ENCODE measurements at regions not wholly inside any gene's neighbourhood (a gene's known extent, or its start where the extent isn't known, plus 50 kb on each side); places are given as distances from the start of the nearest gene placed in this dataset.

DNA sequence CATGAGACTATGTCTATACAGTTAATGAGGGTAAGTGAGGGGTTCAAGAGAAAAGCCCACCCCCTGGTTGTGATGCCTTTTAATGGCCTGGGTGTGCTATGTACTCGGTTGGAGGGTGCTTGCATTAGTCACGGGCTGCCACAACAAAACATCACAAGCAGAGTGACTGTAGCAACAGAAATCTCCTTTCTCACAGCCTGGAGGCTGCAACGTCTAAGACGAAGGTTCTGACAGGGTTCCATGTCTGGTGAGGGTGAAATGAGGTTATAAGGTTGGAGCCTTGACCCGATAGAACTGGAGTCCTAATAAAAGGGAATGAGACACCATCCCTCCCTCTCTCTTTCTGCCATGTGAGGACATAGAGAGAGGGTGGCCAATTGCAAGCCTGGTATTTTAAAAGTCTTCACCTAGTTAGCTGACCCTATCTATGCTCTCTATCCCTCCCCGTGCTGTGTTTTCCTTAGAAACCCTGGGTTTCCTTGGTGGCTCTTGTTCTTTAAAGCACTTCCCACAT is 126.0 kb upstream of the GDF10 start:
- DNase-seq, result no peak

- no peak for DNase-seq
These were observed 124.5 kb upstream of the GDF10 start for GRCh38 chr10:47175181-47176123.

DNA sequence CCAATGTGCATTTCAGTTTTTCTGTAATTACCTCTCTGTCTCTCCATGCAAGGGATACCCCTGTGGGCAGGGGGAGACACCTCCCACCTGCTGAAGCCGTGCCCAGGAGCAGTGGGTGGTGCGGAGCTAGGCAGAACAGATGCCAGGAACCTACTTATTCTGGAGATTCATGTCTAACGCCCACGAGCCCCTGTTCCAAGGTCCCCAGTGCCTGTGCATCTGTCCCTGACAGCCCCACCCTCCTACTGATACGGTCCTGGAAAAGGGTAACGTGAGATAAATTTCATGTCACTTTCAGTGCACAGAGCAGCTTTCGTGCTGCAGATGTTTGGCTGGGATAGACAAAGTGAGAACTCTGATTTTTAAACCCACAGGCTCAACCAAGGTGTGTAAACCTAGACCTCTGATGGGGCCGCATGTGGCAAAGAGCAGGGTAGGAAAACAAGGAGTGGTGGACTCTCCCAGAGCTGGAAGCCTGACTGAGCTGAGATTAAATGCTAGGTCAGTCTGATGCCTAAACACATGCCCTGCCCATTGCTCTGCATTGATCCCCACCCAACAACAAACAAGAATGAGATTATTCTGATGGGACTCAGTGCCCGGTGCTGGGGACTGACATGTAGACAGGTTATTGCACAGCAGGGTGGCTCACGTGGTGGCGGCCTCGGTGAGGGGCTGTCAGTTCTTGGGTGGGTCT is 123.6 kb upstream of the GDF10 start:
- DNase-seq, result no peak

DNA sequence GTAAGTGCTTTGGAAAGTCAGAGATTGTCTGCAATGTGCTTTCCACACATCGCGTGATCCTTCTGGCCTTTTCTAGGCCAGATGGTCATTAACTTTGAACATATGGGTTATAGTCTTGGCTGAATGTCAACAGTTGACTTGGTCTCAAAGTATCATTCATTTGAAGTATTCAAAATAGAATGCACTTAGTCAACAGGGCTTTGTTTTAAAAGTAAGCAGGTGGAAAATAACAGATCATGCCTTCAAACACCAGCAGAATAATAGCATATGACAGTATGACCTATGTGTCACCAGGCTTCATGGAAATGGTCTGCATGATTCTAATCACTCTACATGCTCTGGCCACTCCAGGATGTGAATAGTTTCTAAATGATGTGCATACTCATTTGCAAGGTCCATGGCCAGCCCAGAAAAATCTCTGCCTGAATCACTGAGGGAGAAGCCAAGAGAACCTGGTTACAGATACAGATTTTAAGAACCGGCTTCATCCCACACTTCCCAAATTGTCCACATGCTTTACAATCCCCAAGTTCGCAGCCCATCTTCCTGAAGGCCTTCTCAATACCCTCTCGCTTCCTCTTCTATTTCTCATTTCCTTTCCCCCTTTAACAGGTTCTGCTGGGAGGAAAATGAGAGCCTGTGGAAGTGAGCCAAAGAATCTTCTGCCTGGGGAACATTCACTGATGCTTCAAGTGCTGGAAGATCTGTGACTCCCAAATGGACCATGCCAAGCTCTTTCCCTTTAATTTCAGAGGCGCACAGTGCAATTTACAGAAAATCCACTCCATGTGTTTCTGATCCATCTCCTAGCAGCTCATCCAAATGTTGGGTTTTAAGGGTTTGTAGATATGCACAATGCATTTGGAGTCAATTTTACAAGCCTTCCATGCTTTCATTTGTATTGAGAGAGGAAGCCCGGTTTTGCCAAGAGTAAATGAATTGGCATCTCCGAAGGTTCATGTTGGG is 122.8 kb upstream of the GDF10 start:
- DNase-seq, result no peak

DNA sequence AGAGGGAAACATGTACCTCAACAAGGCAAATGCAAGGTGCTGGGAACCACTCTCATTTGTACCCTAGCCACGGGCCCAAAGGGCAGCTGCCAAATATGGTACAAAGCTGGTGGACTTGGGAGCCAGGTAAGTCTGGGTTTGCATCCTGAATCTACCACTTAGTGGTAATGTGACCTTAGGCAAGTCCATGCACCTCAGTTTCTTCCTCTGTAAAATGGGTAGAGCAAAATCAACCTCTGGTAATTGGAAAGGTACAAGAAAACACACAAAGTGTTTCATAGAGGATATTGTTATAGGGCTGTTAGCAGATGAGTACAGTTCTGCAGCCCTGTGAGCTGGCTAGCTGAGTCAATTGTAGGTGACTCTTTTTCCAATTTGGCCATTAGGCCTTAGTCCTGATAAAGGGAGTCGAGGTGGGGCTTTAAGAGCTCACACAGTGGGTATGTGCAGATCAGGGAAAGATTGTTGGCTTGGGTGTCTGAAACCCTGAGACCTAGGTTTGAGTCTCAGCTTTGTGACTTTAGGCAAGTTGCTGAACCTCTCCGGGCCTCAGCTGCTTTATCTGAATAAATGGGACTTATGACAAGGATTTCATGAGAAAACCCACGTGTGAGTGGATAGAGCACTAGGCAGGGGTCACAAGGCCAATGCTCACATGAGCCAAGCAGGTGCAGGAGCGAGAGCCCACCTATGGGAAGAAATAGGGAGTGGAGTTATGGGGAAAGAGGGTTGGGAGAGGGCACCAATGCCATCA is 121.3 kb upstream of the GDF10 start:
- DNase-seq, result no peak

DNA sequence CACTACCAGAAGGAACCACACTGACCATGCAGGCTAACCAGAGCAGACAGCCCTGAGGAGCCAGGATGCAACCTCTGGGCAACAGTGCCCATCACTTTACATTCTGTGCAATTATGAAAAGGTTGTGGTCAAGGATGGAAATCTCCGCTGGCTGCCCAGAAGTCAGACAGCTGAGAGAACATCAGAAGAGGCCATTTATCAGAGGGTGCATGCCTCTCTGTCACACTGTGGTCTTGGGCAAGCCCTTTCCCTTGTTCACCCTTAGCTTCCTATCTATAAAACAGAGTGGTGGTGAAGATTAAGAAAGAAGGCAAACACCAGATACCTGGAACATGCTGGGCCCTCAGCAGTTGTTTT is 120.7 kb upstream of the GDF10 start:
- no peak for DNase-seq

DNA sequence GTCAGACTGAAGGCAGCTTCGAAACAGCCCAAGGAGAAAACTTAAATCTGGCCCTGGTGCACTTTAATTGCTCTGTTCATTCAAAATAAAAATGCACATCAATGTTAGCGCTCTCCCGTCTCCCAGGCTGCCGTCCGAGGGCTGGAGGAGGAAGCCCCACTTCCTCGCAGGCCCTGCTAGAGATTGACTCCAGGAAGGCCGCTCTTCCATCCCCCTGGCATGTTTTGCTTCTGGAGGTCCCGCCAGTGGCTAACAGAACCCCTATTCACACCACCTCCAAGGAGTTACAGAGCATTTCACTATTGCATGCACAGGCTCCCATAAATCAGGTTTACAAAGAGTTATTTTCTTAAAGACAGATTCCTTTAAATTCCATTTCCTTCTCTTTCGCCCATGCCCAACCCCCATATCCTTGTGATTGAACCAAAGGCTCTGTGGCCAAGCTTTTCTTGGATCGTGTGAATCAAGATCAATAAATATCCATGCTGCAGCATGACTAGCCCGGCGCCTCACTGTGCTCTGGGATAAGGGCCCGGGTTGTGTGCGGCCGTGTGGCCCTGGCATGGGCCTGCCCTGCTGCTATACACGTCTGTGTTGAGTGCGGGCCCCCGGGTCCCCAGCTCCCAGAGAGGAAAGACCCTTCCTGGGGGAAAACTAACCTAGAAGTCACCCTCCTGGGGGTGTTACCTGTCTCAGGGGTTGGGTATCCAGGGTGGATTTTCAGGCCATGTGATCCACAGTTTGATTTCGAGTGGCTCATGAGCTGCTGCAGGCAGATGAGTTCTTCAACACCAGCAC is 118.7 kb upstream of the GDF10 start:
- no peak for DNase-seq

GRCh38 chr10:47182934-47183703 is 116.9 kb upstream of the GDF10 start:
- no peak for DNase-seq

DNA sequence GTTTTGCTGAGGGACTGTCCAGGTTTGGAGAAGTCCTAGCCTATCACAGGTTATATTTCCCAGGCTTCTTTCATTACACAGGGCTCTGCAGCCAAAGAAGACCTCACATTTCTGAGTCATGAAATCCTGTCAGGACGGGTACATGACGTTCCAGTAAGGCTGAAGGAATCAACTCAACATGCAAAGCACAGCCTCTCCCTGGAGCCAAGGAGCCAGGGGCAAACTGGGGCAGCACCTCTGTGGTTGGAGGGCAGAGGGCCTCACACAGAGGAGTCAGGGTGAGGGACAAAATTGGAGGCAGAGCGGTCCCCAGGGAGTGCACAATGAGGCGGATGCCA is 116.3 kb upstream of the GDF10 start:
- no peak for DNase-seq

- no peak for DNase-seq
These were observed 115.7 kb upstream of the GDF10 start for GRCh38 chr10:47184273-47184672.

DNA sequence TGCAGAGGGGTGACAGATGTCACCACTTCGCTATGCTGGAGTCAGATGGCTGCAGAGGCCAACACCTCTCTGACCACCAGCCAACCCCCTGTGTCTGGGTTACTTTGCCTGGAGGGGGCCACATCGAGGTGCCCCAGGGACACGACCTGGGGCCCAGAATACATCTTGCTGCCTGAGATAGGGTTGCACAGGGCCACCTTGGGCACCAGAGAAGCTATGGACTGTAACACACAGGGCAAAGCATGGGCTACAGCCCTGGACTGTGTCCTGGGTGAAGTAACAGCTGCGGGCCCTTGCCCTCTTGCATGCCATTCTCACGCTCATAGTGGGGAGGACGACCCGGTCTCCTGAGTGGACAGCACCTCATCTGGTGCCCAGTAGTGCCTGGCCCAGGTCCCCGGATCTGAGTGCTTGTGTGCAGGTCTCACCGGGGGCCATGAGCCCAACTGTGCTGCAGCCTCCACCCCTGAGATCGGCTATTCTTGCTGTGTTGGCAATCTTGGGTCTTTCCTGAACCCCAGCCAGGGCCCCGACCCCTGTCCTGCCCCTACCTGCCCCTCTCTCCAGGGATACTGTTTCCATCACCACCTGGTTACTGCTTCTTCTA is 115.2 kb upstream of the GDF10 start:
- no peak for DNase-seq

DNA sequence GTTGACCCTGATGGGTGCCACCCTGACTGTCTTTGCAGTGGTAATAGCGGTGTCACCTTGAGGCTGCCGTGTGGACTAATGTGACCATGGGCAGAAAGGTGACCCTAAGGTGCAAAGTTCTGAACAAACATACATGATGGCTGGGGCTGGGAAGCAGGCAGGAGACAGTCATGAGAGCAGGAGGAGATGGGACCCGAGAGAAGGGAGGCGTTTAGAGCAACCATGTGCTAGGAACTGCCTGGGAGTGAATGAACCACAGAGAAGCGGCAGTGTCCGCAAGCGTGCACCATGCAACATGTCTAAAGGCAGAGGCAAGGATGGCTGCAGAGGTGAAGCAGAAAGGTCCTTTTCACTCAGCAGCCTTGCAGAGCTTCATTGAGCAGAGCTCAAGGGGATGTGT is 113.1 kb upstream of the GDF10 start:
- DNase-seq, result no peak

- DNase-seq, result no peak
These were observed 112.4 kb upstream of the GDF10 start for GRCh38 chr10:47187592-47187991.

DNA sequence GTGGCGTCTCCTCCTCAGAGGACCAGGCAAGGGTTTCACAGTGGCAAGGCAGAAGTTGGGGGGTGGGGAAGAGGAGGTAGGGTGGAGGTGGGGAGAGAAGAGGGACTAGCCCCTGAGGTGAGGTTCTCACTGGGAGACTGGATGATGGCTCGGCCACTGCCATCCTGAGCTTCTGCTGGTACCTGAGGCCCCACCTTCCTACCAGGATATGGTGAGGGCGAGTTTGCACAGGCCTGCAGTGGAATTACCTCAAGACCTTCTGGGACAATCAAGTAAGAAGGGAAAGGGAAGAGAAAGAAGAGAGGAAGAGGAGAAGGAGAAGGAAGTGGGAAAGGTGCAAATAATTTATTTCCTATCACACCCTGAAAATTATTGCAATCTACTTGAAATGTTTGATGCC is 111.8 kb upstream of the GDF10 start:
- no peak for DNase-seq

DNA sequence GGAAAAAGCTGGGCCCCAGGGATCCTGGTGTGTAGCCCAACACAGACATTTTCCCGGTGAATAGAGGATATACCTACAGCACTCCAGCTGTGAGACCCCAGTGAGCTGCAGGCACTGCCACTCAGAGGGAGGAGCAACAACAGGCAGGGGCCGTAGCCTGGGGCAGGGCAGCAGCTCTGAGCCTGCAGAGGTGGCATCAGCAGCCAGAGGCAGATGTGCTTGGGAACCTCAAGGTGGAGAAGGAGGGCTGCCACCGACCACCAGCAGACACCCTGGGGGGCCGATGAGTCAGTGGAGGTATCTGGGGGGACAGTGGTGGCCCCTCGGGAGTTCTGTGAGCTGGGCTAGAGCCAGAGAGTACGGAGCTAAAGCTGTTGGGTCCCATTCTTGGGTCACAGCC is 110.2 kb upstream of the GDF10 start:
- DNase-seq, result no peak

DNA sequence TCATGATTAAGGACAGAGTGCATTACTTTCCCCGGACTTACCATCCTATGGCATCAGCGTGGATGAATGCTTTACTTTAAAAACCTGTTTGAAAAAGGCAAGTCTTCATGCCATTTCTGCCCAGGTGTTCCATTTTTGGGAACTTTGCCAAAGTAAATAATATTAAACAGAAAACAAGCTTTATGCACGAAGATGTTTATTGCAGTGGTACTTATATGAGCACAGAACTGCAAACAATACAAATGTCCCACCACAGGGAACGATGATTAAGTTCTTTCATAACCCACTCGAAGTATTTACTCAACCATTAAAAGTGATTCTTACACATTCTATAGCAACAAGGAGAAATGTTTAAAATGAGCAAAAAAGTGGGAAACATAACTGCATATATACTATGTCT is 109.7 kb upstream of the GDF10 start:
- no peak for DNase-seq

- DNase-seq, result no peak
These were observed 109.1 kb upstream of the GDF10 start for GRCh38 chr10:47190802-47191450.

DNA sequence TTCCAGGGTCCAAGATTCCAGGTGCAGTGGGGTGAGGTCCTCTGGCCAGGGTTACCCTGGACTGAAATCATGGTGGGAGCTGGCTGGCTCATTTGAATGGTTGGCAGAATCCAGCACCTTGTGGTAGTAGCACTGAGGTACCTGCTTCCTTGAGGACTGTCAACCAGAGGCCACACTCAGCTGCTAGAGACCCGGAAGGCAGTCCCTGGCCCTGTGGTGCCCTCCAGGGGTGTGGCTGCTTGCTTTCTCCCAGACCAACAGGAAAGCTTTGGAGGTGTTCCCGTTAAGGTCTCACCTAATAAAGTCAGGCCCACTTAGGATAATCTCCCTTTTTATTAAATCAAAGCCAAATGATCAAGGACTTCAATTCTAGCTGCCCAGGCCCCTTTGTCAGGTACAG is 107.7 kb upstream of the GDF10 start:
- no peak for DNase-seq

DNA sequence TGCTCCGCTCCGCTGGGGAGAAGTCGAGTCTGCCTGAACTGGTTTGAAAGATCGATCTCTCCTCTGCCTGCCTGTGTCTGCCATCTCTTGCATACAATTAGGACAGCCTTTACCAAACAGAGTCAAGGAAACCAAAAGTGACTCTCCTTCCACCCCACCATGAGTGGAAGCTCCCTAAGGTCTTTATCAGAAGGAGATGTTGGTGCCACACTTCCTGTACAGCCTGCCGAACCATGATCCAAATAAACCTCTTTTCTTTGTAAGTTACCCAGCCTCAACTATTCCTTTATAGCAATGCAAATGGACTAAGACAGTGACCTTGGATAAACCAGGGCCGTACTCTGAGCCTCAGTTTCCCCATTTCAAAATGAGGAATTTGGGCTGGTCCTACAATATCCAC is 106.3 kb upstream of the GDF10 start:
- DNase-seq, result no peak
